ENCODE measurements at regions not wholly inside any gene's neighbourhood (a gene's known extent, or its start where the extent isn't known, plus 50 kb on each side); places are given as distances from the start of the nearest gene placed in this dataset.

- DNase-seq (ENCODE audit: low spot score) = no peak
- no peaks in the 10 kb centered on the region for H3K36me3 Mint-ChIP-seq (ENCODE audit: low read depth)
- H3K4me1 Mint-ChIP-seq (ENCODE audit: low read depth) = no peaks in the 10 kb centered on the region
- no peaks in the 10 kb centered on the region for H3K27me3 Mint-ChIP-seq (ENCODE audit: low read depth)
- no peaks in the 10 kb centered on the region for H3K9me3 Mint-ChIP-seq
- H3K27ac Mint-ChIP-seq = no peak overlapping the region
- H3K4me3 Mint-ChIP-seq = no peak overlapping the region
These were observed 54.6 kb upstream of the PARM1 start for GRCh38 chr4:74878323-74878722.

- no peak for DNase-seq (ENCODE audit: low spot score)
- H3K36me3 Mint-ChIP-seq (ENCODE audit: low read depth) = no peaks in the 10 kb centered on the region
- H3K27me3 Mint-ChIP-seq (ENCODE audit: low read depth) = no peaks in the 10 kb centered on the region
- no peak overlapping the region for H3K4me3 Mint-ChIP-seq
- no peaks in the 10 kb centered on the region for H3K9me3 Mint-ChIP-seq
- H3K27ac Mint-ChIP-seq = no peak overlapping the region
- H3K4me1 Mint-ChIP-seq (ENCODE audit: low read depth) = no peaks in the 10 kb centered on the region
These were observed 57.5 kb upstream of the PARM1 start for GRCh38 chr4:74875451-74875850.

- Mint-ChIP-seq H3K4me1 (ENCODE audit: low read depth) (no peaks in the 10 kb centered on the region), H3K36me3 (ENCODE audit: low read depth) (no peaks in the 10 kb centered on the region), H3K27me3 (ENCODE audit: low read depth) (no peaks in the 10 kb centered on the region), H3K4me3 (no peak overlapping the region), H3K9me3 (no peaks in the 10 kb centered on the region), H3K27ac (no peak overlapping the region)
- DNase-seq (ENCODE audit: low spot score) = peak; percentile 6
These were observed 58.1 kb upstream of the PARM1 start for GRCh38 chr4:74874753-74875367.

GRCh38 chr4:74873545-74874301 lies 59.2 kb upstream of the PARM1 start:
- Mint-ChIP-seq H3K27me3 (ENCODE audit: low read depth) (no peaks in the 10 kb centered on the region), H3K4me3 (no peak overlapping the region), H3K36me3 (ENCODE audit: low read depth) (no peaks in the 10 kb centered on the region), H3K9me3 (no peaks in the 10 kb centered on the region), H3K27ac (no peak overlapping the region), H3K4me1 (ENCODE audit: low read depth) (no peaks in the 10 kb centered on the region)
- DNase-seq (ENCODE audit: low spot score) = no peak

GRCh38 chr4:74858921-74859562 lies 64.7 kb upstream of the BTC start:
- Mint-ChIP-seq H3K4me3 (no peak overlapping the region), H3K36me3 (ENCODE audit: low read depth) (no peaks in the 10 kb centered on the region), H3K9me3 (no peaks in the 10 kb centered on the region), H3K27ac (no peak overlapping the region), H3K27me3 (ENCODE audit: low read depth) (no peaks in the 10 kb centered on the region), H3K4me1 (ENCODE audit: low read depth) (no peaks in the 10 kb centered on the region)
- no peak for DNase-seq (ENCODE audit: low spot score)

GRCh38 chr4:74855879-74856278 lies 61.6 kb upstream of the BTC start:
- H3K4me1 Mint-ChIP-seq (ENCODE audit: low read depth) = no peaks in the 10 kb centered on the region
- H3K9me3 Mint-ChIP-seq = no peaks in the 10 kb centered on the region
- no peaks in the 10 kb centered on the region for H3K36me3 Mint-ChIP-seq (ENCODE audit: low read depth)
- no peak for DNase-seq (ENCODE audit: low spot score)
- H3K27ac Mint-ChIP-seq = no peak overlapping the region
- no peak overlapping the region for H3K4me3 Mint-ChIP-seq
- no peaks in the 10 kb centered on the region for H3K27me3 Mint-ChIP-seq (ENCODE audit: low read depth)

GRCh38 chr4:74848774-74849173 lies 54.5 kb upstream of the BTC start:
- Mint-ChIP-seq H3K4me1 (ENCODE audit: low read depth) (no peaks in the 10 kb centered on the region), H3K27ac (no peak overlapping the region), H3K9me3 (peaks cover 8% of the 10 kb centered on the region), H3K4me3 (no peak overlapping the region), H3K27me3 (ENCODE audit: low read depth) (no peaks in the 10 kb centered on the region), H3K36me3 (ENCODE audit: low read depth) (no peaks in the 10 kb centered on the region)
- no peak for DNase-seq (ENCODE audit: low spot score)

GRCh38 chr4:74845834-74846233 lies 51.5 kb upstream of the BTC start:
- H3K4me1 Mint-ChIP-seq (ENCODE audit: low read depth) = no peaks in the 10 kb centered on the region
- no peak overlapping the region for H3K4me3 Mint-ChIP-seq
- no peaks in the 10 kb centered on the region for H3K27me3 Mint-ChIP-seq (ENCODE audit: low read depth)
- no peak for DNase-seq (ENCODE audit: low spot score)
- no peak overlapping the region for H3K27ac Mint-ChIP-seq
- H3K36me3 Mint-ChIP-seq (ENCODE audit: low read depth) = no peaks in the 10 kb centered on the region
- peaks cover 8% of the 10 kb centered on the region for H3K9me3 Mint-ChIP-seq

Data from T-helper 2 cell treated with Interferon-gamma antibody and Interleukin-4, amounts not matched to agents 5 μg/mL and 100 μg/mL, for 36 hours (primary cell).